KBM-7 (cell line): ENCODE measurements at regions not wholly inside any gene's neighbourhood (a gene's known extent, or its start where the extent isn't known, plus 50 kb on each side); places are given as distances from the start of the nearest gene placed in this dataset.
"Not testable (repeated sequence)": the region's sequence is repeated elsewhere in the genome, so short reads cannot be mapped to it uniquely, and the experiment has no call there.

Experiments used
- DNase-seq: peaks from one replicate; pipeline ENCODE4 v3.0.0-alpha.2; 2015
- in situ Hi-C: fragments of 300-500 bp; cut with MboI; formaldehyde crosslinking; loops from 2 replicates; pipeline ENCODE4 v1.14.3; 2020; ENCODE audit warnings: low sequenced_read_pairs, low pct_unique_long_range_greater_than_20kb, mixed read lengths

DNA sequence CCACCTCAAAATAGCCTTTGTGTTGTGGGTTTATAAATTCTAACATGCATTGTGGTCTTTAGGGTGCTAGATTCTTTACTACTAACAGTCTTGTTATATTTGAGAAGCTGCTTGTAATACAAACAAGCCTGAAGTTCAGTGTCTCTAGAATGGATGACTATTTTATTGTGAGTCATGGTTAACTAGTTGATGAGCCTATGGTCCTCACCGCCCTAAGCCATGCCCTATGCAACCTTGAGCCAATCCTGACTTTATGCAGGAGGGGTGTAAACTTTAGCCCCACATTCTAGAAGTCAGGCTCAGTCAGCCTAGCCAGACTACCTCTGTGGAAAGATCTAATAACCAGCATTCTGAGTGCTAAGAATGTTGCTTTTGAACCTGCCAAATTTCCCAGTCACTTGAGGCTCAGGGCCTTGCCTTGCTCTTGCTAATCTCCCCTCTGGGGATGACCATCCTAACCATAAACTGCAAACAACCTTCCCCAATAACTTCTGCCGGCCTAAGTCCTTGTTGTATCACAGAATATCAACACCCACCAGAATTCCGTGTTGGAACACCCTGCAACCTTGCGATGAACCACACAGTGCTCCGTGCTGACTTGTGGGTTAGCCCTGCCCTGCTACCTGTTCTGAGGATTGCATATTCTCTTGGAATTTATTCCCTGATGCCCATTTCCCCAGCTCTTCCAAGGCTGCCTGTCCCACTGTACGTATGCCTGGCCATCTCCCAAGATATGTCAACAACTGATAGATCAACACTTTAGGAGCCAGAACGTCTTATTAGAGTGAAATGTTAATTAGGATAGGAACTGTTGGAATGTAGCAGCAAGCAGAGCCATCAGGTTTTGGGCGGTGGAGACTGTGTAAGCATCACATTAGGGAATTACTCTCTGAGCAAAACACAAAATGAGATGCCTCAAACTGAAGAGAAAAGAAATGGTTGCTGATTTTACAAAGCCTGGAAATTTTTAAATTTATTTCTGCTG, 71.7 kb upstream of the CEP85L start:
- in situ Hi-C loops: no loop called here
- no peak for DNase-seq

DNA sequence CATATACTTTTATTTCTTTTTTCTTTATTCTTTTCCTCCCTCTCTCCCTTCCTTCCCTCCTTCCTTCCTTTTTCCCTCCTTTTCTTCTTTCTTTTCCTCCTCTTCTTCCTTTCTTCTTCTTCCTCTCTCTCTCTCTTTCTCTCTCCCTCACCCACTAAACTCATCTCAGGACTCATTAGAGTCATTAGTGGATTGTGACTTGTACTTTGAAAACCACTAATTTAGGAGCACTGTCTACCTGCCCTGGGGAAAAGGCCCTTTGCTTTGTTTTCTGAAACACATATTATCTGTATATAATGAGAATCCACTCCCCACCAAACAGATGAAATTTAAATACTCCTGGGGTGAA, 68.7 kb upstream of the CEP85L start:
- no peak for DNase-seq
- in situ Hi-C loops: no loop called here

DNA sequence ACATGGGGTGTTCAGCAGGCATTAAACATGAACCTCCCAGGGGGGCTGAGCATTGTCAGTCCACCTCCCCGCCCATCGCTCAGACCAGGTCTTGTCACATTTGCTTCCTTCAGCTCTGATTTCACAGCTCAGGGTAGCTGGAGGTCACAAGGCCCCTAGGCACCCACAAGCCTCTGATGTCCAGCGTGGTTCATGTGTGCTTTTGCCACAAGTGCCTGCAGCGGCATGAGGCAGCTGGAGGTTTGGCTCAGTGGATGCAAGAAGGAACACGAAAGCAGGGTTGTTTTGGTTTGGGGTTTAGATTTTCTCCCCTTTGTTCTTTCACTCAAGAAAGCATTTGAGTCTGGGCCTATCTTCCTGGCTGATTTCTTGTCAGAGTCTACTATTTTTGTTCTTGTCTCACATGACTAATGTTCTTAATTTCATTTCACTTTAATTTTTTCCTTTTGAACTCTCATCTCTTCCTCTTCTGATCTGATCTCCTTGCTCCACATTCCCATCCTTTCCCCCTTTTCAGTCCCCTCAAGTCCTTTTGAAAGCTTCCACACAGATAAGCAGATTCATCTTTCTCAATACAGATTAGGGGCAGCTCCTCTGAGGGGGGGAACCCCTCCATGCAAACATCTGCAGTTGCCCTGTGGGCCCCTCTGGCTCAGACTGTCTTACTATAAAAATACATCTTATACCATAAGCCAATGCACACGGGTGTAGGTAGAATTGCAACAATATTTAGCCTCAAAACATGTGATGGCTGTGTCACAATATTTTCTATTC, 68.1 kb upstream of the CEP85L start:
- DNase-seq: no peak
- in situ Hi-C loops: no loop called here

DNA sequence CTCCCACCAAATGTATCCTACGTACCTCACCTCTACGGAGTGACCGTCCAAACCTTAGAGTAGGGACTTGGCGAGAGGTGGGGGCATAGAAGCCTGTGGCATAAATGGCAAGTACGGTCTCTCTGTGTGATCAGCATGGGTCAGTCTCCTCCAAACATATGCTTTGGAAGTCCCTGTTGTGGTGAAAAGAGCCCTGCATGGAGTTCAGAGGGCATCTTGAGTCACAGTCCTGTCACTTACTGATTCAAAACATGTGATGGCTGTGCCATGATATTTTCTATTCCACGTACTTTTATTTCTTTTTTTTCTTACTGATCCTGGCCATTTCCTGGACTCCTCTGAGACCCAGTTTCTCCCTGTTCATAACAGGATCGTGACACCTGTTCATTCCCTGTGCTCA, 67.5 kb upstream of the CEP85L start:
- in situ Hi-C loops: no loop called here
- no peak for DNase-seq

DNA sequence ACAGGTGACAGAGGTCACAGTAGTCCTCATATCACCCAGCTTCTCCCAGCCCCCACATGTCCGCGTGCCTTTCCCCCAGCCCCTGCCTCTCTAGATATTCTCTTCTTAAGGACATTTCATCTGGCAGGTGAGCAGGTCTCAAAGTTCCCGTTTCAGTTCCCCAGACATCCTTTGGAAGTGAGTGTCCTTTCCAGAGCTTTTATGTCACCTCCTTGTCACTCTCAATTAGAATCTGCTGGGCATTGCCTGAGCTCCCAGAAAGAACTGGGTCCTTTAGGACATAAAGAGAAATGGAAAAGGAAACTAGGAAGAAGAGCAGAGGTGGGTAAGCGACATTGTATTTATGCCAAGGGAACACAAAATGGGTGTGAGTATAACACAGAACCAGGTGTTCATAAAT, 66.9 kb upstream of the CEP85L start:
- in situ Hi-C loops: no loop called here
- DNase-seq: no peak

DNA sequence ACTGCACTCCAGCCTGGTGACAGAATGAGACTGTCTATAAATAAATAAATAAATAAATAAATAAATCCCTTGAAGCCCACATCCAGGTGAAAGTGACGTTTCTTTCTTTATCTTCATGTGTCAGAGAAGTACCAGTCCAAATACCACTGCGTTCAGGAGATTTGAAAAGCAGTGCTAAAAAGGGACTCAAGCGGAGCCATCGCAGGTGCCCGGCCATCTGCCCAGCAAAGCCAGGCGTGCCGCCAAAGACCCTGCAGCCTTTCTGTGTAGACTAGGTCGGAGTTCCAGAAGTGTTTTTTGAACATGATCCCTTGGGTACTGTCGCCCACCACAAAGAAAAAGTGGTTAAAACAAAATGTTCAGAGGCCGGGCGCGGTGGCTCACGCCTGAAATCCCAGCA, 65.7 kb upstream of the CEP85L start:
- no peak for DNase-seq
- in situ Hi-C loops: no loop called here

DNA sequence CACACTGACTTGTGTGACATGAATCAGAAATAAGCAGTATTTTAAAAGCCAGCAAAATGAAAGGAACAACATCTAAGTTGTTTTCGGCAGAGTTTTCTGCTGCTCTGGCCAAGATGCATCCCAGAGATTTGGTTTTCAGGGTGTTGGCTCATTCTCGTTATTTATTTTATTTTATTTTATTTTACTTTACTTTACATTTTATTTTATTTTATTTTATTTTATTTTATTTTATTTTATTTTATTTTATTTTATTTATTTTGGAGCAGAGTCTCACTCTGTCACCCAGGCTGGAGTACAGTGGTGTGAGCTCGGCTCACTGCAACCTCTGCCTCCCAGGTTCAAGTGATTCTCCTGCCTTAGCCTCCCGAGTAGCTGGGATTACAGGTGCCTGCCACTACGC, 64.5 kb upstream of the CEP85L start:
- in situ Hi-C loops, DNase-seq: not testable (repeated sequence)

DNA sequence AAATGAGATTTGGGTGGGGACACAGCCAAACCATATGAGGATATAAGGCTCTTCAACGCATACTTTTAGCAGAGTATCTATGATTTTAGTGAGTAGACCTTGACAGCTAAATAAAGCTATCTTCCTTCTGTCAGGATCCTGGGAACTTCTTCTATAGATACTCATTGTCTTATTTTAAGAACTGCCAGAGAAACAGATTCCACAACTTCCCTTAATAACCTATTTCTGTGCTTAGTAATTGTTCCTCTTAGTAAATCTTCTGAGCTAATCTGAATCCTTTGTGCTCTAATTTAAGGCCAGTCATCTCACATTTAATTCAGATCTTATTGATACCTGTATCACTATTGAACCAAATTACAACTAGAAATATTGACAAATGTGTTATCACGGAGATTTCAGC, 64.0 kb upstream of the CEP85L start:
- DNase-seq: no peak
- in situ Hi-C loops: no loop called here

DNA sequence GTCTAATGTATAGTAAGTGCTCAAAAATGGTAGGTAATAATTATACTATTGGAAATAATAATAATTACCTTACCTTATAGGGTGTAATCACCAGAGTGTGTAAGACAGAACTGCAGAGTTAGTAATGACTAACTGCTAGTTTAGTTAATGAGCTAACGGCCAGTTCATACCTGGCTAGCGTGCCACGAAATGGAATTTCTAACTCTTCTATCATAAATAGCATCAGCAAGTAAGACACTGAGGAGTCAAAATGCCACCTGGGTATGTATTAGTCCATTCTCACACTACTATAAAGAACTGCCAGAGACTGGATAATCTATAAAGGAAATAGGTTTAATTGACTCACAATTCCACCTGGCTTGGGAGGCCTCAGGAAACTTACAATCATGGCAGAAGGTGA, 63.4 kb upstream of the CEP85L start:
- no peak for DNase-seq
- in situ Hi-C loops: no loop called here

DNA sequence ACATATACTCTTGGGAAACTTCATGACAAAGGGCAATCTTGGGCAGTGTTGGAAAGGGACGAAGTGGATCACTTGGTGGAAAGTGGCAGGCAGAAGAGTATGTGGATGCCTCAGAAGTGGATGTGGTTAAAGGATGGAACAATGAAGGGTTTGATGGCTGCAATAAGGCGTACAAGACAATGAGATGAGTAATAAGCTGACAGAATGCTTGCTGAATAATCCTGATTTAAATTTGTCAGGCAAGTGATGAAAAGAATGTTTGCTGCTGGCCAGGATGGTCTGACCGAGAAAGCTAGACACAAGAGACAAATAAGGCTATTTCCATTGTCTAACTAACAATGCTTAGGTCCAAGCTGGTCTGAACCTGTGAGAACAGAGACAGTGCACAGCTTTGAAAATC, 61.6 kb upstream of the CEP85L start:
- DNase-seq: no peak
- in situ Hi-C loops: no loop called here

DNA sequence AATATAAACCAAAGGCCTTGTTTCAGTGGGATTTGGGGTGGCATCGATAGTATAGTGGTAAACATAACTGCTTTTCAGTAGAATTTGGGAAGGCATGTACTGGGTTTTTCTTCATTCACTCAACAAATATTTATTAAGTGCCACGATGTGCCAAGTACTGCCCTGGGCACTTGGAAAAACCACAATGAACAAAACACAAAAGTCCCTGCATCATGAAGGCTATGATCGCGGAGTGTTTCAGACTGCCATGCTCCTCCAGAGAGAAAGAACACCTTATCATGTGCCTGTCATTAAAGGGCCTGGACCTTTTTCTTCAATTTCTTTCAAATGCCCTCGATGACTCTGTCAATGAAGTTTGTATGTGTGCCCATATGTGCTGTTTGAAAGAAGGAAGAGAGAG, 59.2 kb upstream of the CEP85L start:
- no peak for DNase-seq
- in situ Hi-C loops: no loop called here

DNA sequence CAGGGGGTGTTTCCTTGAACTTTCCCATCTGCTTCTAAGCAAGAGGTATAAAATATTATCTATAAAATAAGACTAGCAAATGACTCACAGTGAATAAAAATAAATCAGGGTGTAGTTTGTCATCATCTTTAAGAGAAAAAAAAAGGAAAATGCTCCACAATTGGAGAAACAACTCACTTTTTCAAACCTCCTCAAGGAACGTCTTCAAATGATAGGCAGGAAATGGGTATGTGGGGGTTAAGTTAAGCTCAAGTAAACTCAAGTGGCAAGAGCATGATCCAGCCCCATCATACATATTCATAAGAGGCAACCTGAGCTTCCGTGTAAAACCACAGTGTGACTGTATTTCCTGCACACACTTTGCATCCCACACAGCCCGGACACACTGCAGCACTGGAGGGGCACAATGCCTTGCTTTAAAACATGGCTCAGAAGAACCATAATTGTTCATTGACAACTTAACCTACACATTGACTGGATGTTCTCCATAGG, 58.5 kb upstream of the CEP85L start:
- in situ Hi-C loops: no loop called here
- peak; percentile 95 for DNase-seq

DNA sequence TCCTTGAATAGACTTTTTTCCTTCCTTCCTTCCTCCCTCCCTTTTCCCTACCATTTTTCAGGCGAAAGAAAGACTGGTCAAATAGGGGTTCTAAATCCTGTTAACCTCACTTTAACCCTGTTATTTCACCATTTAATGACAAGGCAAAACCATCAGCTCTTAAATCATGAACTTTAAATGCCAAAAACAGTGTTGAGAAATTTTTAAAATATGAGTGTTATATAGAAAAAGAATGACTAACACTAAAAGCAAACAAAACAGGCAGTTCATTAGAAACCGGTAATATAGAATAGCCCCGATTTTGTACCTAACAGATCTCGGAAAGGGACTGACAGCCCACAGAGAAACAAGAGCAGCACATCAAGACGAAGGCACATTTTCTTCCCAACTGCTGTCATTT, 57.4 kb upstream of the CEP85L start:
- no peak for DNase-seq
- in situ Hi-C loops: no loop called here

DNA sequence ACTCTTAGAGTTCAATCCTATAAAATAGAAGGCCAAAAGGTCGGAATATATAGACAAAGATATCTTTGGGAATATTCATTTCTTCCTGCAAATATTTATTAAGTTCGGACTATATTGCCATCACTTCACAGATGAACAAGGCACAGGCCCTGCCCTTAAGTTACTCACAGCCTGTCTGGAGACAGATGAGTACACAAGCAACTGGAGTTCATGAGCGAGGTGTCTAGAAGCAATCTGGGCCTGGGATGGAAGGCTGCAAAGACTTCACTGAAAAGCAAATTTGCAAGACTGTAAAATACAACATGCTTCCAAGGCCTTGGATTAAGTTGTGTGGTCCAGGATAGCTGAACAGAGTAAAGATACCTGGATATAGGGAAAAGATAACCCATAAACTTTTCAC, 56.7 kb upstream of the CEP85L start:
- no peak for DNase-seq
- in situ Hi-C loops: no loop called here

DNA sequence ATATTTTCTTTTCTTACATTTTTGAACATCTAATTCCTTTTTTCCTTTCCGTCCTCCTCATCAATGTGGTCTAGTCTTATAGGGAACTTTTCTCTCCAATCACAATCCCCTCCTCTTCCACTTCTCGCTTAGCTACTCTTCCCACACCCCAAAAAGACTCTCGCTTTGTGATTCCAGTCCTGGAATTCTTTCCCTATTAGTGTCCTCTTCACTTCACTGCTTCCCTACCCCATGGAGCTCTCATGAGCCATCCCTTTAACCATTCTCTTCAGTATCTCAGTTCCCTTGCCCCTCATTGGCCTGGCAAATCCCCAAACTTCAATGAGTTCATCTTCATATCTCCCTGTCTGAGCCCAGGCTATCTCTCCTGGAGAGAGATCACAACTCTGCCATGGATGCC, 55.3 kb upstream of the CEP85L start:
- in situ Hi-C loops: no loop called here
- DNase-seq: no peak

DNA sequence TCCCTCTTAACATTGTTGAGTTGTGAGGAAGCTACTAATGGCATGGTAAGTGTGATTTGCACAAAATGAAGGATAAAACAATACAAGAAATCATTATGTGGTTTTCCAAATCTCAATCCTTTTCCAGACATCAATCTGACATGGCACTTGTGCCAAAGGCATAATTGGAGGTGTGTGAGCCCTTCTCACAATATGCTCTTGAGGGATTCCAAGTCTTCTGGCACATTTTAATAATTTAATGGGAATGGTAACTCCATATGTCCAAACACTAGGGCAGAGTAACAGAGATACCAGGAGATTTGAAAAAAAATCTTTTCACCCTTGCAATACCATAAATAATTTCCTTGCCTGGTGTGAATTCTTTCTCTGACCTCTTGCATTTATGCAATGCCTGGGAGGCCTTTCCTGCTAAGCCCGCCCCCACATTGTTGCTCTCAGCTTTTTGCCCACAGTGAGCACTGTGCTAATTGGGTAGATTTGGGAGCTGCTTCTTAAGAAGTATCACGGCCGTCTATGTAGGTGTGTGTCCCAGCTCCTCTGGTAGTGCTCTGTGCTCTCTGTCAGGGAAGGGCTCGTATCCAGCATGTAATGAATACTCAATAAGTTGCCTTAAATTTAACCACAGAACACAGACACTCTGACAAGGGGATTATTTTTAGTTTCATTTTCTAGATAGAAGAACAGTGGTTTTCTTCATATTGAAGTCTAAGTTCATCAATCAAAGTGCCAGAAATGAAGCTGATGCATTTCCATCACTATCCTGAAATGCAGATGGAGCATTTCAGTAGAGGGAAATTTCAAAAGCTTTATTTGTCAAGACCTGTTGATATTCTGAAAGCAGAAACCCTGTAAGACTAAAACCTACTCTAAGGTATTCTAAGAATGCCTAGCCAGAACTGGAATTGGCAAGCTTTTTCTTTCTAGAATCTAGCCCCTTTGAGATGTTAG, 54.4 kb upstream of the CEP85L start:
- DNase-seq: peak; percentile 42
- in situ Hi-C loops: no loop called here

DNA sequence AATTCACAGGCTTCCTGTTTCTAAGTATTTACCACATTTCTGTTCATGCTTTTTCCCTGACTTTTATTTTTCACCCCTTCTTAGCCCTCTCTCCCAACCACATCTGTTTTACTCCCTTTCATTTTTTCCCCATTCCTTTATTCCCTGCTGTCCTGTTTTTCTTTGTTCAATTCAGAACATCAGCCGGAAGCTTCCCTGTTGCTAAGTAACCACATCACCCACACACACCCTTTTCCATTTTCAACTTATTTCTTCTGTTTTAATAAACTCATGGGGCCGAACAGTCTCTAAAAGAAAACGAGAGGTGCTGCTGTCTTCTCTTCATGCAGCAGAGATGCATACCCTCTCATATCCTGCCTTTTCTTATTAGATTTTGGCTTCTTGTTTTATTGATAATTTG, 53.5 kb upstream of the CEP85L start:
- no peak for DNase-seq

DNA sequence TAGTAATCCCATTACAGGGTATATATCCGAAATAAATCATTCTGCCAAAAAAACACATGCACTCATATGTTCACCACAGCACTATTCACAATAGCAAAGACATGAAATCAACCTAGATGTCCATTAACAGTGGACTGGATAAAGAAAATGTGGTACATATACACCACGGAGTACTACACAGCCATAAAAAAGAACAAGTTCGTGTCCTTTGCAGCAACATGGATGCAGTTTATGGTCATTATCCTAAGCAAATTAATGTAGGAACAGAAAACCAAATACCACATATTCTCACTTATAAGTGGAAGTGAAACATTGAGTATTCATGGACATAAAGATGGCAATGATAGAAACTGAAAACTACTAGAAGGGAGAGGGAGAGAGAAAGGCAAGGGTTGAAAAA, 49.9 kb upstream of the CEP85L start:
- DNase-seq, in situ Hi-C loops: not testable (repeated sequence)

More for the DNA sequence above, 53.5 kb upstream of the CEP85L start:
- in situ Hi-C loops: no loop called here
